ENCODE measurements at regions not wholly inside any gene's neighbourhood (a gene's known extent, or its start where the extent isn't known, plus 50 kb on each side); places are given as distances from the start of the nearest gene placed in this dataset.

- no peak for DNase-seq (ENCODE audit: low read depth)
Observed at GRCh38 chr17:54835015-54835414, 65.6 kb upstream of the TOM1L1 start.

DNA sequence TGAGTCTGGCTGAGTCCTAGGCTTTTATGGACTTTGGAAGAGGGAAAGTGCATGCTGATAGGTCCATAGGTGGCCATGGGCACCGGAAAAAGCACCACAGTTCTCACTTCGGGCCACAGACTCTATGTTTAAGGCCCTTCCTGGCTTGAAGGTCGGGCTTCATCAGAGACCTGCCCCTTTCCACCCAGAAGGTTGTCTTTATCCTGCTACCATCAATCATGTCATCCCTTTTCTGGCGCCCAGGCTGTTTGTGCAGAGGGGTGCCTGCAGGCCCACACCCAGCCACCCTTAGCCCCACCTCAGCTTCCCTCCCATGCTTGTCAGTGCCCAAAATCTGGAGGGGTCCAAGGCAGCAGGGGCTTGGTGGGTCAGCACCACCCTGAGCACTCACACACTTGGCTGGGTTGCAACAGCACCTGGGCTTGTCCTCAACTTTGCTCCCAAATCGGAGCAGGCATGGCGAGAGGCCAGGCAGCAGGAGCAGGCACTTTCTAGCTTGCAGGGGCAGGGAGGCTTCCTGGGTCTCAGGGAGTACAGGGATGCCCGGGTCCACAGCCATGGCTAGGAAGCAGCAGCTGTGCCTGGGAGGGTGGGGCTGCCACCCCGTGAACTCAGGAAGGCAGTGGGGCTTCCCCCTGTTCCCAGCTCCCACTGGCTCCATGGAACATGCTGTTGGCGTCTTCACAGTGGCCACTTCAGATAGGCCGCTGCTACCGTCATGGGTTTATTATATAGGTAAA lies 63.8 kb upstream of the TOM1L1 start:
- DNase-seq (ENCODE audit: low read depth) = no peak

GRCh38 chr17:54838651-54839421 lies 61.8 kb upstream of the TOM1L1 start:
- DNase-seq (ENCODE audit: low read depth) = no peak

- DNase-seq (ENCODE audit: low read depth) = no peak
Observed at GRCh38 chr17:54839447-54839846, 61.2 kb upstream of the TOM1L1 start.

DNA sequence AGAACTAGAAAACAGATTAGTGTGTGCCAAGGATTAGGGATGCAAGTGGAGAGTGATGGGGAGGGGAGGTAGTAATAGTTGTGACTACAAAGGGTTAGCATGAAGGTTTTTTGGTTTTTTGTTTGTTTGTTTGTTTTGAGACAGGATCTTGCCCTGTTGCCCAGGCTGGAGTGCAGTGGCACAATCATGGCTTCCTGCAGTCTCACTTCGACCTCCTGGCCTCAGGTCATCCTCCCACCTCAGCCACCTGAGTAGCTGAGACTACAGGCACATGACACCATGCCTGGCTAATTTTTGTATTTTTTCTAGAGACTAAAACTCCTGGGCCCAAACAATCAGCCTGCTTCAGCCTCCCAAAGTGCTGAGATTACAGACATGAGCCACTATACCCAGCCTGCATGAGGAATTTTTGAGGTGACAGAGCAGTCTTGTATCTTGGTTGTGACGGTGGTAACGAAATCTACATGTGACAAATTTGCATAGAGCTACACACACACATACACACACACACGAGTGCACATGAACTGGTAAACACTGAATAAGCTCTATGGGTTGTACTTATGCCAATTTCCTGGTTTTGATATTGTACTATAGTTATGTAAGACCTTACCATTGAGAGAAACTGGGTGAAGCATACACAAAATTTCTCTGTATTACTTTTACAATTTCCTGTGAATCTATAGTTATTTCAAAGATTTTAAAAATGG lies 59.6 kb upstream of the TOM1L1 start:
- no peak for DNase-seq (ENCODE audit: low read depth)

- no peak for DNase-seq (ENCODE audit: low read depth)
Observed at GRCh38 chr17:54841656-54842055, 59.0 kb upstream of the TOM1L1 start.

DNA sequence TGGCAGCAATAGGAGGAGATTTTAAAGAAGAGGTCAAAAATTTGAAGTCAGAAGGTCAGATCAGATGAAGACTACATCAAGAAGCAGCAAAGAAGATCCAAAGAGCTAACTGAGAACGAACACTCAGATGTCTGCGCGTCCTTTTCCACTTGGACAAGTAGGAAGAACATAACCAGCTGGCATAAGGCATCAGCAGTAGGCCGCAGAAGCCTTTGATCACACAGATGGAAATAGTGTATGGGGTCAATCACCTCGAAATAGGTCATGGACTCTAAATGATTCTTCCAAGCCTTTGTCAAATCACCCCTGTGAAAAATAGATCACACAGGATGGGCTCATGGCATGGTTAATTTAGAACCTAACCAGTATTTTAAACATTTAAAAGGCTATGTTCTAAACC lies 56.4 kb upstream of the TOM1L1 start:
- no peak for DNase-seq (ENCODE audit: low read depth)

- no peak for DNase-seq (ENCODE audit: low read depth)
Observed at GRCh38 chr17:54848368-54848987, 52.2 kb upstream of the TOM1L1 start.

GRCh38 chr17:54849660-54850059 lies 51.0 kb upstream of the TOM1L1 start:
- no peak for DNase-seq (ENCODE audit: low read depth)
